GM21423 (cell line): ENCODE measurements at regions not wholly inside any gene's neighbourhood (a gene's known extent, or its start where the extent isn't known, plus 50 kb on each side); places are given as distances from the start of the nearest gene placed in this dataset.
"Not testable (repeated sequence)": the region's sequence is repeated elsewhere in the genome, so short reads cannot be mapped to it uniquely, and the experiment has no call there.

Experiments
- ATAC-seq: cut with Tn5 transposase; IDR thresholded peaks from one replicate; pipeline ENCODE4 v1.9.1; 2021; ENCODE audit warnings: mild to moderate bottlenecking, moderate library complexity; ENCODE audit not compliant: unreplicated experiment

DNA sequence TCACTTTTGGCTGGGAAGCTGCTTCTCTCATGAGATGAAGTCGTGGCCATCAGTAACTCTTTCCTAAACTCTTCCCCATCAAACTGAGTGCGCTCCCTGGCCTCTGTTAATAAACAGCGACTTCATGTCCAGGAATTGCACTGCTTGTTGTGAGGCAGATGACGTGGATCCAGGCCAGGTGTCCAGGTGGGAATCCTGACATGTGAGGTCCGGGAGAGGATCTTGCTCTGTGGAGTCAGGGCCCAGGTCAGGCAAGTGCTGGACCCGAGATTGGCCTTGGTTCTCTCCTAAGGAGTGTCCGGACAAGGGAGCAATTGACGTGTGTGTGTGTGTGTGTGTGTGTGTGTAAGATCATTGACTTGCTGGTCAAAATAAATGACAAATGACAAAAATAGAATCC lies 362.7 kb downstream of the GLRX3 start:
- ATAC-seq = no peak

DNA sequence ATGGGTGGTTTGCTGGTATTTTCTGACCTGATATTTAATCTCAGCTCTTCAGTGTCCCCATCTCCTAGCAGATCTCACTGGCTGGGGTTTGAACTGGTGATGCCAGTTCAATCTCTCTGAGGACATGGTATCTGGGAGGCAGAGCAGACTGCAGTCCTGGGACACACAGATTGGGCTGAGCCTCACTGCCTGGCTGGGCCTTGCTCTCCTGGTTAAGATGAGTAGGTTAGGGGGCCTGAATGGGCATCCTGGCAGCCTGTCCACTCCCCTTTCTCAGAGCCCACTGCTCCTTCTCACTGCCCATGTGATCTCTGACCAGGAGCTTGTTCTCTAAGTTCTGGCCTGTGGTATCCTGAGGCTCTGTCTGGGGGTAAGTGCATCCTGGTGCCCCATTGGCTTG lies 363.4 kb downstream of the GLRX3 start:
- ATAC-seq = no peak

DNA sequence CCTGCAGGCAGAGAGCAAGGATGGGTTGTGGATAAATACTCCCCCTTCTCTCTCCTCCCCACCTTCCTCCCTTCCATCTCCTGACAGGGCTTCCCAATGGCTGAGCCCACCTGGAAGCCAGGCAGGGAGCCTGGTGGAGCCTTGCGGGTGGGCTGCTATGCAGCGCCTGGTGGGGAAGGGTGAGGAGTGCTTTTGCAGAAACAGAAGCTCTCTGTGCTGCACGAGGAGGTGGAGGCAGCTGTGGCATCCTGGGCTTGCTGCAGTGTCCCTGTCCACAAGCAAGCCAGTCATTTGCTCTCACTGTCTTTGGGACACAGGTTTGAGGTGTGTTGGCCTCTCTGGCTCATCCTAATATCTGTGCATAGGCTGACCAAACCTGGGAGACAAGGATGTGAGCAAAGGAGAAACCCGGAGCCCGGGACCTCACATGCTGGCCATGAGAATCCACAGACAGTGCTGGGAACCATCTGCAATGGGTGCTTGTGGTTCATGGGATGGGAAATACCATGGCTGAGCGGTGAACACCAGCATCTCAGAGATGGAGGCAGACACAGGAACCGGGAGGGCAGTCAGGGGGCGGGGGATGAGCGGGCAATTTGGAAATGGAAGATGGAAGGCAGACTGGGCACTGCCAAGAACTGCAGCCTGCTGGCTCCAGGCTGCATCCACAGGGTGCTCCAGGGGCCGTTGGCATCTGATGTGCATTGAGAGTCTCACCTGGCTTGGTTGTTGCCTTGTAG lies 364.2 kb downstream of the GLRX3 start:
- ATAC-seq = no peak

DNA sequence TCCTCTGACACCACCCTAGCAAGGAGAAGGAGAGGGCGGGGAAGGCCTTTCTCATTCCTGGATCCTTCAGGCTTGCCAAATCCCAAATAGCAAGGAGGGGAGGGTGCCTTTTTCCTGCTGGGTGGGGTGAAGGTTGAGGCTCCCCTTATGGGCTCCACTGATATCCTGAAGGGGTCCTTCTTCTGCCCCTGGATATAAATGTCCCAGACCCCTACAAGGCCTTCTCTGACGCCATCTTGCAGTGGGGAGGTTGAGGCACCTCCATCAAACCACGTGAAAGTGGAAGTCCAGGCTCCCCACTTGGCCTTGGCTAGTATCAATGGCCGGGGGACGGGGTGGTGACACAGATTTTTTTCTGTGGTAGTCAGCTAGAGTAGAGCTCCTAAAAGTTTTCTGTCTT lies 371.3 kb downstream of the GLRX3 start:
- ATAC-seq = no peak

DNA sequence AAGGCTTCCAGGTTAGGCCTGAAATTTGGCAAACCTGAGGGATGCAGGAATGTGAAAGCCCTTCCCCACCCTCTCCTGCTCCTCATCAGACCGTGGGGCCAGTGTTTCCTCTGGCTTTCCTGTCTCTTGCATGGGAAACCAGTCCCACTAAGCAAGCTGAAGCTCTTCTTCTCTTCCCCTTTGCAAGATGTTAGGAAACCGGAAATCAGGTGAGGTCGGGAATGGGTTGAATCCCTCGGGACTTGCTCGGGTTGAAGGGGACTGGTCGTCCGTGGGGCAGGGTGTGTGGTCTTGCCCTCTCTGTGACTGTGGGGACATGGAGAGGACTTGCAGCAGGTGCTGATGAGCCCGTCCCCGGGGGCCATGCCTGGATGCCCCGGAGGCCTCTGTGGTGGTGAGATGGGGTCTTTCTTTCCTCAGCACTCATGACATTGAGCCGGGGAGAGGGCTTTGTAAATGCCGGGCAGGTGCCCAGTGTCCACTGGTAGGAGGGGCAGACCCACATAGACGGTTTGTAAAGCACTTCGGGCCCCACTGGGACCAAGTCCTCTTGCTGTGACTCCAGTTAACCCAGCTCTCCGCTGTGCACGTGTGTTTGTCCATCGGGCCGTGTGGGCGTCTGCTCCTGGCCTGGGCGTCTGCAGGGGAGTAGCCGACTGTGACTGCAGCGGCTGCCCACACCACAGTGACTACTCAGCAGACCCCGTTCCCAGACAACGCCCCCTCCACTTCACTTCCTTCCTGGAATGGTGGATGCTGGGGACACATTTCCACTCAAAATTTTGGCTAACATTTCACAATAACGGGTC lies 373.9 kb downstream of the GLRX3 start:
- no peak for ATAC-seq

DNA sequence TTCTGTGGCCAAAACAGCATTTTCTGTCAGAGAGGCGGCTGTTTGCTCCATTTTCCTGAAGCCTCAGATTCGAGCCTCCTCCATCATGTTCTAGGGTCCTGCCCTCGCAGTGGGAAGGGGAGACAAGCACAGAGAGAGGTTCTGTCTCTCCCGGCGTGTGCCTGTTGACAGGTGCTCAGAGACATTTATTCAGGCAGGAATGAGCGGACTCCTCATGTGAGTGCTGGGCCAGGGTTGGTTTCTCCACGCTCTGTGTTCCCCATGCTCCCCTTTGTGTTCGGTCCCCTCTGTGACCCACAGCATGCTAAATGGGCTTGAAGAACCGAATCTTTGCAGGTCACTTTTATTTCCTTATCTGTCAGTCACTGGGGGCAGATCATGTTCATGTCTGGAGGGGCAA lies 374.6 kb downstream of the GLRX3 start:
- ATAC-seq = no peak

DNA sequence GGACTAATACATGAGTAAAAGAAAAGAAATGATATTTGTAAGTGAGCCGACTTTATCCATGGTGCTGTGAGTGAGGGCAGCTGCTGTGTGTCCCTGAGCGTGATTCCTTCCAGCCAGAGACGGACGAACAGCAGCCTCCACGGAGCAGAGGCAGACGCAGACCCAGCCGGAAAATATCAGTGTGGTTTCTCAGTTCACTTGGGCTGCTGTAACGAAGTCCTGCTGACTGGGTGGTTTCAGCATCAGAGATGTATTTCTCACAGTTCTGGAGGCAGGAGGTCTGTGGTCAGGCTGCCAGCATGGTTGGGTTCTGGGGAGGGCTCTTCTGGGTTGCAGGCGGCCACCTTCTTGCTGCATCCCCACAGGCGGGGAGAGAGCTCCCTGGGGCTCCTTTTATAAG lies 375.6 kb downstream of the GLRX3 start:
- ATAC-seq = no peak

DNA sequence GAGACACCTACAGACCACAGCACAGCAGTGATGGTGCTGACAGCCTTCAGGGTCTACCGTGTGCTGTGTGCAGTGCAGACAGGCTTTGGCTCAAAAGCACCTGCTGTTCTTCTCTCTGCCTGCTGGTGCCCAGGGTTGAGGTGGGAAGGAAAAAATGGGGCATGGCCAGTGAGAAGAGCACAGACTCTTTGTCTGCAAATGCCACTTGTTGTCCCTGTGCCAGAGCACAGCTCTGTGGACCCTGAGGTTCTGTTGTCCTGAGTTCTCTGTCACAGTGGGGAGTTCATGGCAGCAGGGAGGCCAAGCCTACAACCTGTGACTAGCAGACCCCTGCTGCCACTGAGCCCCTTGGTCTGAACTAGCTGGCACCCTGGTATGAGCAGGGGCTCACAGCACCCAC lies 376.7 kb downstream of the GLRX3 start:
- ATAC-seq = no peak

DNA sequence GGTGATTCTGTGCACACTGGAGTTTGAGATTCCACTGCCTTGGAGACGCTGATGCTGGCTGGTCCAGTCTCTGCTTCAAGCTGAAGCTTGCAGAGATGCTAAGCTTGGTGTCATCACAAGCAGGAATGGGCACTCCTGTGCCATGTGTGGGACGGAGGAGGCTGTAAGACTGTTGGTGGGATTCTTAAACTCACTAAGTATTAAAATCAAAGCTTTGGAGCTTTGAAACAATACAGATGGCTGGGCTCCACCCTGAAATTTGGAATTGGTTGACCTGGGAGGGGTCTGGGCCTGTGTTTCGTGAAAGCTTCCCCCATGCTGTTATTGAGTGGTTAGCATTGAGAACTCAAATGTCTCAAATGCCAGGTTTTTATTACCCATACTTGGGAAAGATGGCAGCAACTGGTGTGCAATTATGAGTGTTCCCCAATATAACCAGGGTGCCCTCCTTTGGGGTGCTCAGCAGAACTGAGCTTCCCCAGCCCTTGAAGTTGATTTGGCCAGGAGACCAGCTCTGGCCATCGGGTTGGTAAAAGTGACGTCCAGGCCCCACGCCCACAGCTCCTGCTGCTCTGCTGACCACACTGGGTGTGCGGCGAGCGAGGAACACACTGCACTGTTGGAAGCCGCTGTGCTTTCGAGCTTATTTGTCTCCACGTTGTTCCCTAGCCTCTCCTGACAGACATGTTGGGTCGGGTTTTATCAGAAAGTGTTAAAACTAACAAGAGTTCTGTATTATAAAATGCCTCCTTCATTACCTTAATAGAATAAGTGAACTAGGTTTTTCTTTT lies 377.7 kb downstream of the GLRX3 start:
- no peak for ATAC-seq

DNA sequence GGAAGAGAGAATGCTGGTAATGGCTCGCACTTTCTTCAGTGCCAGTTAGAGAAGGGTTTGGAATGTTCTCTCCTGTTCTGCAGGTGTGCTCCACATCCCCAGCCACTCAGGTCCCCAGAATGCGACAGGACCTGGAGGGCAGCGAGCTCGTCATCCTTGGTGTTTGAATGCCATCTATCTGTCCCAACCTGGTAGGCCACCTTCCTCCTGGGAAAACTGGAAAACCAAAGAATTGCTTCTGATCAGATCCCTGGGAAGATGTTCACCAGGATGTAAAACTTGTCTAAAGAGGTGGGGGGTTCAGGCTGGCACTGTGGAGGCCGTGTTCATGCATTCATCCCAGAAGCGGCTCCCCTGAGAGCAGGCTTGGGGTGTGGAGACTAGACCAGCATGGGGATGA lies 379.5 kb downstream of the GLRX3 start:
- no peak for ATAC-seq

DNA sequence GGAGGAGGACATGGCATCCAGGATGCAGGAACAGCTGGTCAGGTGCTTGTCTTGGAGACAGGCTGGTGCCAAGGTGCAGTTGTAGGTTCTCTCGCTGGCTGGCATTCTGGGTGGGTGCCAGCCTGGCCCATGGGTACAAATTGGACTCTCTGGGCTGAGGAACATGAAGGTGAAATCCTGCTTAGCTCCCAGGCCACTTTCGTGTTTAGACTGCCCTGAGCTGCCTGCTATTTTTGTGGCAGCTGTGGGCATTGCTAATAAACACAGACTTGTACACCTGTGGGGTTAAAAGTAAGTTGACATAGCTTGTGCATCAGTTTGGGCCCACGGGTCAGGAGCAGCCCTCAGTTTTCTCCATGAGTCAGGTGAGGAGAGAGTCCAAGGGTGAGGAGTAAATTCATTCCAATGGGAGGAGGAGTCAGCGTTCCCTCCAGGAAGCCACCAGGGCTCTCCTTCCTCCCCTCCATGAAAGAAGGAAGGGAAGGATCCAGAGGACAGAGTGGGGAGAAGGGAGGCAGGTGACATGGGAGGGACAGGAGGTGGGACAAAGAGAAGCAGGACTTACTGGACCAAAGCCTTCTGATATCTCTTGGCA lies 380.0 kb downstream of the GLRX3 start:
- ATAC-seq = no peak

DNA sequence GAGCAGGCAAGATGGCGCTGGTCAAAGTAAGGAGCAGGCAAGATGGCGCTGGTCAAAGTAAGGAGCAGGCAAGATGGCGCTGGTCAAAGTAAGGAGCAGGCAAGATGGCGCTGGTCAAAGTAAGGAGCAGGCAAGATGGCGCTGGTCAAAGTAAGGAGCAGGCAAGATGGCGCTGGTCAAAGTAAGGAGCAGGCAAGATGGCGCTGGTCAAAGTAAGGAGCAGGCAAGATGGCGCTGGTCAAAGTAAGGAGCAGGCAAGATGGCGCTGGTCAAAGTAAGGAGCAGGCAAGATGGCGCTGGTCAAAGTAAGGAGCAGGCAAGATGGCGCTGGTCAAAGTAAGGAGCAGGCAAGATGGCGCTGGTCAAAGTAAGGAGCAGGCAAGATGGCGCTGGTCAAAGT lies 382.7 kb downstream of the GLRX3 start:
- ATAC-seq = not testable (repeated sequence)

DNA sequence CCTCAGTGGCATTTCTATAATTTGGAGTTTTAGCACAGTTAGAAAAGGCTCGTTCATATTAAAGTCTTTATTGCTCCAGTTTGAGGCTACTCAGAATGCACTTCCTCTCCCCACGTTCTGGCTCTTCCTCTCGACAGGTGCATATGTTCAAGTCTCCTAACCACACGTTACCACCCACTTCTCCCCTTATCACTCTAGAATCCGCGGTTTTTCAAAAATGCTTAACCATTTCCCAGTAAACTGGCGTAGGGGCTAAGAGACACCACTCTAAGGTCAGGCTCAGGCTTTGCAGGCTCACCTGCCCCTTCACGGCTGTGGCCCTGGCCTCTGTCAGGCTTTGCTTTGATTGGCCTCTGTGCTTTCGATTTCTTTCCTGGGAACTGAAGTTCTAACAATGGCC lies 383.6 kb downstream of the GLRX3 start:
- ATAC-seq = no peak

DNA sequence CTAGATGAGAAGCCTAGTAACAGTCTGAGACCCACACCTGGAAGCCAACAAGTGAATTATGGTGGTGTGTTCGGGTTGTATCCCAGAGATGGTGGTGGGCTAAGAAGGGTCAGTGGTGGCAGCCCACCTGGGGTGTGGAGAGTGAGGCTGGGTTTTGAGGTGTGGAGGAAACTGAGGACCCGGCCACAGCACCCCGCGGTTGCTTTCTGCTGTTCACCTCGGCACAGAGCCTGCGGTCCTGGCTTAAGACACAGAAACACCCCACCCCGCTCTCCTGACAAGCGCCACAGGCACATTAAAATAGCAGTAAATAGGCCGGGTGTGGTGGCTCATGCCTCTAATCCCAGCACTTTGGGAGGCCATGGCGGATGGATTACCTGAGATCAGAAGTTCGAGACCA lies 395.1 kb downstream of the GLRX3 start:
- no peak for ATAC-seq

DNA sequence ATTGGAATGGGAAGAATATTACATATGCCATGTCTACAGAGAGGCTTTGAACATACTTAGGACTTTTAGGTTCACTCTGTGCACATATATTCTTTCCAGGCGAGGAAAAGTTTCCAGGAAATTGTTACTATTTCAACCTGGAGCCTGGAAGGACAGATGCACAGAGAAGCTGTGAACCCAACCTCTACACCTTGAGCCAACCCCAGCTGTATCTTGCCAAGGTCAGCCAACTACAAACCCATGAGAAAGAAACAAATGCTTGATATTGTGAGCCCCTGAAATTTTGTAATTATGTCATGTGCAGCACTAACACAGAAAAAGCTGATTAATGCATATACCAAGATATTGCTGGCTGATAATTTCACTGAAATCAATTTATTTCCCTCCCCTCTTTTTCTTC lies 404.9 kb downstream of the GLRX3 start:
- ATAC-seq = no peak

DNA sequence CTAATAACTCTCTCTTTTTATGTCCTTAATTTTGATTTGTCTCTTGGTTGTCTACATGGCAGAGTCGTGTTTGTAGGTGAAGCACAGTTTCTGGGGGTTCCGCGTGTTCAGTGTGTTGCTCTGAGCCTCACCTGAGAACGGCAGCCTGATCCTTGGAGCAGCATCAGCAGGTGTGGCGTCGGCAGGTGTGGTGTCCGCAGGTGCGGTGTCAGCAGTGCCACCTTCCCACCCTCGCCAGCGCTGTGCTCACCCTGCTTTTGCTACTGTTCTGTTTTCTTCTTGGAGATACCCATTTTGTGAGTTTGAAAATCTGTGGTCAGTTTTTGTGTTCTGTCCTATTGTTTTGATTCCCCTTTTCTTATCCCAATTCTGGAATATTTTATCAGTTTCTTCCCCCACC lies 406.6 kb downstream of the GLRX3 start:
- no peak for ATAC-seq

DNA sequence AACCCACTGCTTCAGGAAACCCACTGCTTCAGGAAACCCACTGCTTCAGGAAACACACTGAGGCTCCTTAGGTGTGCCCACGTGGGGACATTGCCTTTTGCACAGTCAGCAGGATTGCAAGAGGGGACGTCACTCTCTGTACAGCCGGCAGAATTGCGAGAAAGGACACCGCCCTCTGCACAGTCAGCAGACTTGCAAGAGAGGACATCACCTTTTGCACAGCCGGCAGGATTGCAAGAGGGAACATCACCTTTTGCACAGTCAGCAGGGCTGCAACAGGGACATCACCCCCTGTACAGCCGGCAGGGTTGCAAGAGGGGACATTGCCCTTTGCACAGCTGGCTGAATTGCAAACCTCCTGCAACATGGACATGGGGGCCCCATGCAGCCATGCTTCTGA lies 407.6 kb downstream of the GLRX3 start:
- no peak for ATAC-seq

DNA sequence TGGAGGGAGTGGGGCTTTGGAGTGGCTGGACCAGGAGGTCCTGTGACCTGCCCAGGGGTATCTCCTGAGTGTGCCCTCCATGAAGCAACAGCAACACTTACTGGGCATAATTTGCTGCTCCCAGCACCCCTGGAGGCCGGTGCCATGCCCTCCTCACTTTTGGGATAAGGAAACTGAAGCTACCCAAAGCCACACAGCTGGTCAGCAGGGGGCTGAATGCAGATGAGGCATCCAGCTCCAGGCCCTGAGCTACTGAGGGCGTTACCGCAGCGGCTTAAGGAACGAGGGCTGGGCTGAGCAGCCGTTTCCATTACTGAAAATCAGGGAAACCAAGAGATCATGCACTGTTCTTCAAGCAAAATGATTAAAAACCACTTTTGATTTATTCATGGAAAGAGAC lies 408.9 kb downstream of the GLRX3 start:
- ATAC-seq = no peak

DNA sequence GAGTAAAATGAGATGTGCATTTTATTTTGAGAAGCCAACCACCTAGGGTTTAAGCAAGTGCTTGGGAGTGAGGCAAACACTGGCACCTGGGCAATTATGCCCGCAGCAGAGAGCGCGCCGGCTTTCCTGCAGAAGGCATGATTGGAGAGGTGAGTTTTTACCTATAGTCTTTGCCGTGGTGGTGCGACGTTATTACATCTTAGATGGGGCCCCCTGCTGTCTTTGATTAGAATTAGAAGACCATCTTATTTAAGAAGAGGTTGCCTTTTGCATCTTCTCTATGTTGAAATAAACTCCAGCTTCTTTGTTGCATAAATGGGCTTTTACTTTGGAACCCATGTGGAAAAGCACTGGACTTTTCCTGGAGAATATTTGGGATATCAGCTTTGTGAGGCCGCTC lies 409.5 kb downstream of the GLRX3 start:
- ATAC-seq = no peak

DNA sequence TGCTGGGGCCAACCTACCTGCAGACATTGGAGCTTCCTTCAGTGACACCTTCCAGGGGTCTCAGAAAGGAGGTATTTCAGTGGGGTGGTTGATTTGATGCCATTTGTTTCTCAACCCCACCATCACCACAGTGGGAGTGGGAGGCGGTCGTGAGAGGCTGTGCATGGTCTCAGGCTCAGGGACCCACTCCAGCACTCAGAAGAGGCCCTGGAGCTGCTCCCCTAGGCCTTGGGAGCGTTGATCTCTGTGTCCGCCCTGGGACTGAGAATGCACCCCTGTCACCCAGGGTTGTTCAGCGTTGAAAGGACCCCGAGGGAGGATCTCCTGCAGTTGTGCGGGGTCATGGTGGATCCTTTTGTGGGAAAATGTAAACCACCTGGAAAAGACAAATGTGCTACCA lies 410.6 kb downstream of the GLRX3 start:
- no peak for ATAC-seq

DNA sequence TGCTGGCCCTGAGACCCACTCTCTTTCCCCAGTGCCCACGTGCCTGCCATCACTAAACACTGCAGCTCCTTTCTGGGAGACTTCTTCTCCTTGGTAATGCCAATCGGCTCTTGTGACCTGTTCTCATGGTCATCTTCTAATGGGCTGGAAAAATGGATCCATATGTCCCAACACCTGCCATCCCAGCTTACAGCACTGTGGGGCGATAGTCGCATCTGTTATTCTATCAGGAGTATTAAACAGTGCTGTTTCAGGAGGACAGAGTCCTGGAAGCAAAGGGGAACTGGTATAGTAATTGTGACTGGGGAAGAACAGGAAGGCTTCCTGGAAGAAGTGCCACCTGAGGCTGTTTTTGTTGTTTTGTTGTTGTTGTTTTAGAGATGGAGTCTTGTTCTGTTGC lies 411.2 kb downstream of the GLRX3 start:
- no peak for ATAC-seq
